T1000 (cell line): ENCODE measurements at regions not wholly inside any gene's neighbourhood (a gene's known extent, or its start where the extent isn't known, plus 50 kb on each side); places are given as distances from the start of the nearest gene placed in this dataset.
"Not testable (repeated sequence)": the region's sequence is repeated elsewhere in the genome, so short reads cannot be mapped to it uniquely, and the experiment has no call there.

Source experiments
- DNase-seq: peaks from one replicate; lab custom pipeline; 2025; ENCODE audit warnings: mixed read lengths; lab: John Stamatoyannopoulos, UW

DNA sequence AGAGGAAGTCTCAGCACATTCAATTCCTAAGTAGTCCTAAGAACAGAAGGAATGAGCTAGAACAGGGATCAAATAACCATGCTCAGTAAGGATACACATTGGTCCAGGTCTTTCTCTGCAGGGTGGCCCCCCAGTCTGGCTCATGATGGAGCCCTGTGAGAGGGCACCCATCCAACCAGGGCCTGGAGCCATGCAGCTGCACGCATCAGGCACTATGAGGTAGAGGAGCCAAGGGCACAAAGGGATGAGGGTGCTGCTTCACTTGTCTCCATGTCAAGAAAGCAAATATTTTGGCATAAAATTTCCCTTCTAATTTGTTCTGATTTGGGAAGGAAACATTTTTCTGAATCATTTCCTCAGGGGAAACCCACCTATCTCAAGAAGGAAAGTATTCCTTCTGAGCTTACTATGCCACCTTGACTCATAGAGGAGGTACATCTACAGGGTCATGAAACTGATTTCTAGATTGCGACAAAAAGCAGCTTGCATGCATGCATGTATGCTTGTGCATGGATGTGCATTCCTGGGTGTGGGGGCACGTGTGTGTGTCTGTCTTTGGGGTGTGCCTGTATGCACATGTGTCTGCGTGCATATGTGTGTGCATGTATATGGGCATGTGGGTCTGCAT lies 600.3 kb downstream of the MID1IP1 start:
- no peak for DNase-seq

DNA sequence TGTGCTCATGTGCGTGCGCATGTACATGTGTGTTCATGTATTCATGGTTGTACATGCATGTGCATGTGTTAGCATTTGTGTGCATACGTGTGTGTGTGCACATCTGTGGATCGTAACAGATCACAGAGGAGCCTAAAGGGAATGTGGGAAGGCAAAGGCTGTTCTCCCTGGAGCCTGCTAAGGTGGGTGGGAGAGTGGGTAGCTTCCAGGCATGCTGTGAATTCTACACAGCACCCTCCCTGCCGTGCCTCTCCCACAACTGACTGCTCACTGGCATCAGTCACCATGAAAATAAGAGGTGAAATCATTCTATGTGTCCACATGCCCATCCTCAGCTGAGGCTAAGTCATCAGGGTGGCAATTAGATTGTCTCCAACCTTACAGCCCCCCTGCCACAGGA lies 600.9 kb downstream of the MID1IP1 start:
- DNase-seq: no peak

DNA sequence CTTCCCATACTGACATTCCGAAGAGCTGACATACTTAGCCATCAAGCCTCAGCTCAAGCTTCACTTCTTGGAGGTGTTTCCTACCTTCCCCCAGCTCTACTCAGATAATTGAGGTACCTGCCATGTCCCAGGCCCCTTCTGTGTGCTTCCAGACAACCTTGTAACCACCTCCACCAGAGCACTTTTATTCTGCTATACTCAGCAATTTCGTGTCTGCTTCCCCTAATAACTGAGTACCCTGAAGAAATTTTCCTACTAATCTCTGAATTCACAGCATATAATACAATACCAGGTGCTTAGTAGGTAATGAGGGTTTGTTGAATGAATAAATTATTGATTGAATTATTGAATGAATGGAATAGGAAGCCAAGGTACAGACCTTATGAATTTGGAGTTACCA lies 605.5 kb downstream of the MID1IP1 start:
- DNase-seq: no peak

DNA sequence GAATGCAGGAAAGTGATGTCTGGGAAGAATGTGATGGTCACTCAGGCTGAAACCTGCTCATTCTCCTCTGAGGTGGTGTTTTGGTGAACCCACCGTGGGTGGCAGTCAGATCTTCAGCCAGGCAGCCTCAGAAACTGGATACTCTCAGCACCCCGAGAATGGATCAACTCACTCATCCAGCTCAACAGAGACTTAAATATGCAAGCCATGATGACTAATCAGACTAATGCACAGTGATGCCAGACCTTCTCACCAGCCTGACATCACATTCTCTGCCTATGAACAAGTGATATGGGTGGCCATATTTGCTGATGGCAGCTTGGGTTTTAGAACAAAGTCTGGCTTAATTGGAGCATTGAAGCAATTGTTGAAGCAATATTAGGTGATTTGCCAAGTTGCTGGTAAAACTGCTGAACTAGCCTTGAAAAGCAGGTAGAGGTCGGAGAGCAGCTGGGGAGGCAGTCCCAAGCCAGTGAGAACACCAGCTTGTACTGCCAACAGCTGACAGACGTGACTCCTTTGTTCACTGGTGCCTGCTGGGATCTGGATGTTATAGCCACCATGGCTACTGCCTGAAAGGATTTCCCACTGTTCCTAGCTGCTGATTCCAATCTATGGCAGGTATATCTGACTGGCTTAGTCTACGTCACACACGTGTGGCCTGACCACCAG lies 608.1 kb downstream of the MID1IP1 start:
- DNase-seq: no peak

DNA sequence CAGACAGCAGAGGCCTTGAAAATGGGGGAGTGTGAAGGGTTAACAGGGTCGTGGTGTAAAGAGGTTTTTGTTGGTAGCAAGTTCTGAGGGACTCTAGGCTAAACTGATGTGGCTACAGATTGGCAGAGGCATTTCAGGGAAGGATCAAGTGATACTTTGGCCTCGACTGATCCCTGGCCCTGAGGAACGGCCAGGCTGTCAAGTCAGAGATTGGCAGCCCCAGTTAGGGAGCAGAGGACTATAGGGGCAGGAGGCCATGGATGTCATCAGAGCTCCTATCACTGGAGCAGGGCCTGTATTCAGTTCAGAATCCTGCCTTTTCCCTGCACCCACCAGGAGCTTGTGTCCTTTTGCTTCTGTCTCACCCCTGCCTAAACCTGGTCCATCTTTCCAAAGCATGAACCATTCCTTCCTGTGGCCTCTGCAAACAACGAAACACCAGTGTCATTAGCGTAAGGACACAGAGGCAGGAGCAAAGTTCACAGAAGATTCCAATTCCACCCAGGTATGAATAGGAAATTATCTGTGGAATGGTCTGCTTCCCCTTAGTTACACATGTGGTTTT lies 613.1 kb downstream of the MID1IP1 start:
- DNase-seq: no peak

DNA sequence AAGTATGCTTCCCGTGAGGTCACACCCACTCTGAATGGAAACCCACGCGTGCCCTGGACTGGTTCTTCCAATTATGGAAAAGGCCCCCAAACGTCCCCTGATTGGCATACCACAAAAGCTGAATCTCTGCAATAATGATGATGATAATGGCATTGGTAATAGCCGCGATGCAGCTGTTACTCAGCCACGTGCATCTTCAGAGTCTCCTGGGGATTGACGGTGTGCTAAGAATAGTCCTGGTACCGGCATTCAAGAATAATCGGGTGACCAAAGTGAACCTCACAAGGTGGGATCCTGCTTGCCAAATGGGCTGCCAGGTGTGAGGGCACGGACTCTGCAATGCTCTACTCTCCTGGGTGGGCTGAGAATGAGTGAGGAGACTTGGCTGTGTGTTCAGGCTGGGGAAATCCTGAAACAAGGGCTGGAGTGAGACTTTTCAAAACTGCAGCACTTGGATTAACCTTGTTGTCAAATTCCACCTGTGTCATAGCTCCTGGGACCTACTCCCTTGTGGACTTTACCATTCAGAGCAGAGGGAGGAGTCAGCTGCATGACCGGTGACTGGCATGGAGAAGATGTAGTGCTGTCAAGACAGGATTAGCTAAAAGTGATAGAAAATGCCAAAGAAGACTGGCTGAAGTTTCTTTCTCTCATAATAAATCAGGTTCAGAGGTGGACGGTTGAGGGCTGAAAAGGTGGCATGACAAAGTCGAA lies 615.4 kb downstream of the MID1IP1 start:
- DNase-seq: no peak

DNA sequence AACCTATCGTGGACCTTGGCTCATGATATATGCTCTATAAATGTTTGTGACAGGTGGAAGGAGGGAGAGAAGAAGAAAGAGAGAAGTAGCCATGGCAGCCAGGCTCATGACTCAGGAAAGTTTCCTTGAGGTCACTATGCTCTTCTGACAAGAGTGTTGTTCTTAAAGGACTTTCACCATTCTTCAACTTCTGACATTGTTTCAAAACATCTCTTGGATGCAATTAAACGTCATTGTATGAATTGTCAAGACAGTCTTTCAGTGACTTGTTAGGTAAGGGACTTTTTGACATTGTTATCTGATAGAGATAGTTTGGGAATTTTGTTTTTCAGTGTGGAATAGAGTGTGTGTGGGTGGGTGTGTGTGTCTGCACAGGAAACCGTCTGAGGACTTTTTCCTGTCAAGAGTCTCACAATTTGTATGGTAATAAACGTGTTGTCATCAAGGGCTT lies 617.0 kb downstream of the MID1IP1 start:
- no peak for DNase-seq

DNA sequence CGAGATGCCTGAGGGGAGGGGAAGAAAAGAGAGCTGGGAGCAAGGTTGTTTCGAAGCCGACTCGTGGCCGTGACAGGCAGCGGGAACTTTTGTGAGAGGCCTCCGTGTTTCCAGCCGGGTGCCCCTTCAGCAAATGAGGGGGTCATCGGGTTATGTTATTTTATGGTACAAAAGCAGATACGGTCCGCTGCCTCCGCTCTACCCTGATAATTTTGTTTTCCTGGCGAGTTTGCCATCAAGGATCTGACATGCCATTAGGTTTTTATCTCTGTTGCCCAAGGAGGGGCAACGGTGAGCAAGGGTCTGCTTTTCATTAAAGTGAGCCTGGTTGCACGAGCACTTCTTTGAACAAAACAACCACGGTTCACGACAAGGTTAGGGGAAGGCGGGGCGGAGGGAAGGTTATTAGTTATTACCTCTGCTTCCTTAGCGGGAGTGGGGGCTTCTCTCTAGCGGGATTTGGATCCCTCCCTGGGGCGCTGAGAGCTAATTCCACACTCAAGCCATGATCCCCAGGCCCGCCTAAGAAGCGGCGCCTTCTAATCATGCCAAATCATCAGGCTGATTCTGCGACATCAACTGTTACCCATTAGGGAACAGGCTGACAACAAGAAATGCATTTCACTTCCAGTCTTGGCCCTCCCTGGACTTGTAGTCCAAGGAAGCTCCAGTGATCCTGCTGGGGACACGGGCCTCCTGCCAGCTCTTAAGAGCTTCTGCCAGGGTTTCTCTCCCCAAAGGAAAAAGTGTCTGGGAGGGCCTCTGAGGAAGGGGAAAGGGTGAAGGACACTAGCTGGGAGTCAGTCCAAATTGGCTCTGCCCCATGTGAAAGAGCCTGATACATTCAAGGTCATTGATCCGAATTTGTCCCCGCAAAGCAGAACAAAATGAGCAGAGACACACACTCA lies 617.7 kb downstream of the MID1IP1 start:
- no peak for DNase-seq

DNA sequence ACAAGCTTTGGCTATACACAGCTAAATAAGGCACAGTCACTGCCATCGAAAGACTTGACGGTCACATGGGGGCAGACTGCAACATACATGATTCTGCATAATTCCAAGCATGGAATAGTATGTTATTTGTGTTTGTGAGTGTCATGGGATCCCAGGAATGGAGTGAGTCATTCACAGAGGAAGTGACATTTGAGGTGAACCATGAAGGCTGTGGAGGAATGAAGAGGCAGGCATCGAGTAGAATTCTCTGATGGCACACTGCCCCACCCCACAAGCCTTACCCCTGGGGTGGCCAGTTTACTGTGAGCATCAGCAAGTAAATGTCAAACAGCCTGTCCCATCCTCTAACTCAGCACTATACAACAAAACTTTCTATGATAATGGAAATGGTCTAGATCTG lies 619.7 kb downstream of the MID1IP1 start:
- DNase-seq: no peak

DNA sequence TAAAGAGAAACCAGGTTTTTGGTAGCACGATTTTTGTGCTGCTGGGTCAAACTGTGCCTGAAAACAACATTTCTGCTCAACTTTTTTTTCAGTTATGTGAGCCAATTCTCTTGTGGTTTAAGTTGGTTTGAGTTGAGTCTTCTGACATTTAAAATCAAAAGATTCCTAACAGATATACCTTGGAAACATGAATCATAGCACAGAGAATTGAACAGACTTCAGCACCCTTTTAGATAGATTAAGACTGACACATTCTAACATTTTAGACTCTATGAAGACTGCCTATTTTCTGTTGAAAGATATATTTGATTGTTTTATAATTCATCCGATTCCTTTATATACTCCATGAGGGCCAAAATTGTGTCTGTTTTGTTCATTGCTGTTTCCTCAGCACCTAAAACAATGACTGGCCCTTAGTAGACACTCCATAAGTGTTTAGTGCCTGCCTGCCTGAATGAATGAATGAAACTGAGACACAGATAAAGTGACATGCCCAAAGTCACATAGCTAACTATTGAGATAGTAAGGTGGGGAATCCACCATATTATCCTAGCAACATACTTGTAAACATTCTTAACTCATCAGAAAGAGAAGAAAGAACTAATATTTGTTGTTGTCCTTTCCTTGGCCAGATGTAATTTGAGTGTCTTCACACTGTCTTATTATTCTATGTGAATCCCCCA lies 624.0 kb downstream of the MID1IP1 start:
- no peak for DNase-seq

DNA sequence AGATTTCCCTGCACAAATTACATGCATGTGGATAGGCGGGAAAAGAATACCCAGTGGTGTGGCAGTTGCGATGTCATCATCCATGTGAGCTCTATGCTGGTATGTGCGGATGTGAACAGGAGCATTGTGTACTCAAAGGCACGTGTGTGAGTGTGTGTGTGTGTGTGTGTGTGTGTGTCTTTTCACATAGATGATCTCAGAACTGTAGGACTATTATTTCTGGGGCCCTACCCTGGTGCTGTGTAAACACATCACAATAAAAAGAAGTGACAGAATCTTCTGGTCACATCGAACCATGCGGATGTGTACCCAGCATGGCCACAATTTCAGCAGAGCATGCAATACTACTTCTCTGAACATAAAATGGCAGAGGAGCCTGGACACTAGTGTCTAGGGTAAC lies 624.8 kb downstream of the MID1IP1 start:
- no peak for DNase-seq

DNA sequence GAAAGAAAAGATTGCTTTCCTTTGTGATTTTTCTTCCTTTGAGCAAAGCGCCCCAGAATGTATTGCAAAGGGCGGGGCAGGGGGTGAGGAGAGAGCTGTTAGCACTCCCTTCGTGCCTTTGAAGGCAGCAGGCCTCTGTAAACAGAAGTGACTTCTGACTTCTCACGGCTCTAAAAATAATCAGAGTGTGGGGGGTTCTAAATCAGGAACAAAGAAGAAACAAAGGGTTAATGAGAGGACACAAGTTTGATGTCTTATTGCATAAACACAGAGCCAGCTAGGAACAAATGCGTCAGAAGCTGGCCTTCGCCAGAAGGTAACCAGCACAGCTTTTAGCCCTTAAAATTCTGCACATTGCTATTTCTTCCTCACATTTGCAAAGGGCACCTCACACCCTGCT lies 626.2 kb downstream of the MID1IP1 start:
- no peak for DNase-seq

DNA sequence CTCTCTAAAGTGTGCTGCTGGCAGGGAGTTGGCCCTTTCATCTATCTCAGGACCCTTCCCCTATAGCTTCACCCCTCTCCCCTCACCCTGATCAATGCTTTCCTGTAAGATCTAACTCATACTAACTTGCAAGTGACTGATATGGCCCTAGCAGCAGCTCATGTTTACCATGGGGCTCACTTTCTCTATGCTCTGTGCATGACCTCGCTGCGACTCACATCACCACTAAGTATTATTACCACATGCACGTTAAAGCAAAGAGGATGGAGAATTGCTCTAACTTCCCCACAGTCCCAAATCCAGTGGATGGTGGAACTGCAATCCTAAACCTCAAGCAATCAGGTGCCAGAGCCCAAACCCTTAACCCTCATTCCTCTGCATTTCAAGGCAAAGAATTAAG lies 626.6 kb downstream of the MID1IP1 start:
- peak; percentile 1 for DNase-seq

DNA sequence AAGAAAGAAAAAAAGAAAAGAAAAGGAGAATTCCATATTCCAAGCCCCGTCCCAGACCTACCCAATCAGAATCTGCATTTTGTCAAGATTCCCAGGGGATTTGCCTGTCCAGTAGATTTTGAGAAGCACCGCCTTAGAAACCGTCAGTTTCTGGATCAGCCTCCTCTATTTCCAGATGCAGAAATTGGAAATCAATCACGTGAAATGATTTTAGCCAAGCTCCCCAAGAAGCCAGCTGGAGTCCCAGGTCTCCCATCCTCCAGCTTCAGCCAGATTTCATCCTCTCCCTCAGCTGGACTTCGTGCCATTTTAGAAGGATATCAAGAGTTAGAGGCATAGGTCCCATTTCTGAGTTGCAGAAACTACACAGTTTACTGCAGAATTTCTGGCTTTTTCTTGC lies 629.3 kb downstream of the MID1IP1 start:
- DNase-seq: no peak

DNA sequence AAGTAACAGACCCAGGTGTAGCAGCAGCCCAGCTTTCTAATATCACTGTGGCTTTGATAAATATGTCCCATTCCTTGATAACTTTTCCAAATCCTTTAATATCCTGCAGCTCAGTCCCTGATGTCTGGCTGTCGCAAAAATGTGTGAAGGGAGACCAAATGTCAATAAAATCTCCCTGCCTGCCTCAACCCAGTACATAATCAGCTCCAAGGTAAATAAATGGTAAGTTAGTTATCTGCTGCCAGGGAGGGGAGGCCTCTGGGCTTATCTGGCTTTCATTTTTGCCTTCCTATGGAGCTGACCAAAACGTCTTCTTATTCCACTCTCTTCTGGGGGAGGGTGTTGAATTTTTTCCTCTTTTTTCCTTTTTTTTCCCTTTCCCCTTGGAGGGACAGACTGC lies 630.6 kb downstream of the MID1IP1 start:
- DNase-seq: no peak

DNA sequence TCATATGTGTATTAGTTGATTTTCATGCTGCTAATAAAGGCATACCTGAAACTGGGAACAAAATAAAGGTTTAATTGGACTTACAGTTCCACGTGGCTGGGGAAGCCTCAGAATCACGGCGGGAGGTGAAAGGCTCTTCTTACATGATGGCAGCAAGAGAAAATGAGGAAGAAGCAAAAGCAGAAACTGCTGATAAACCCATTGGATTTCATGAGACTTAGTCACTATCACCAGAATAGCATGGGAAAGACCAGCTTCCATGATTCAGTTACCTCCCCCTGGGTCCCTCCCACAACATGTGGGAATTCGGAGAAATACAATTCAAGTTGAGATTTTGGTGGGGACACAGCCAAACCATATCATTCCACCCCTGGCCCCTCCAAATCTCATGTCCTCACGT lies 633.4 kb downstream of the MID1IP1 start:
- DNase-seq: not testable (repeated sequence)

DNA sequence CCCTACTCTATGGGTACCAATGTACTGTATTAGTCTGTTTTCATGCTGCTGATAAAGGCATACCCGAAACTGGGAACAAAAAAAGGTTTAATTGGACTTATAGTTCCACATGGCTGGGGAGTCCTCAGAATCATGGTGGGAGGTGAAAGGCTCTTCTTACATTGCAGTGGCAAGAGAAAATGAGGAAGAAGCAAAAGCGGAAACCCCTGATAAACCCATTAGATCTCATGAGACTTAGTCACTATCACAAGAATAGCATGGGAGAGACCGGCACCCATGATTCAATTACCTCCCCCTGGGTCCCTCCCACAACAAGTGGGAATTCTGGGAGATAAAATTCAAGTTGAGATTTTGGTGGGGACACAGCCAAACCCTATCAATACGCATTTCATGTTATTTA lies 635.3 kb downstream of the MID1IP1 start:
- DNase-seq: not testable (repeated sequence)

DNA sequence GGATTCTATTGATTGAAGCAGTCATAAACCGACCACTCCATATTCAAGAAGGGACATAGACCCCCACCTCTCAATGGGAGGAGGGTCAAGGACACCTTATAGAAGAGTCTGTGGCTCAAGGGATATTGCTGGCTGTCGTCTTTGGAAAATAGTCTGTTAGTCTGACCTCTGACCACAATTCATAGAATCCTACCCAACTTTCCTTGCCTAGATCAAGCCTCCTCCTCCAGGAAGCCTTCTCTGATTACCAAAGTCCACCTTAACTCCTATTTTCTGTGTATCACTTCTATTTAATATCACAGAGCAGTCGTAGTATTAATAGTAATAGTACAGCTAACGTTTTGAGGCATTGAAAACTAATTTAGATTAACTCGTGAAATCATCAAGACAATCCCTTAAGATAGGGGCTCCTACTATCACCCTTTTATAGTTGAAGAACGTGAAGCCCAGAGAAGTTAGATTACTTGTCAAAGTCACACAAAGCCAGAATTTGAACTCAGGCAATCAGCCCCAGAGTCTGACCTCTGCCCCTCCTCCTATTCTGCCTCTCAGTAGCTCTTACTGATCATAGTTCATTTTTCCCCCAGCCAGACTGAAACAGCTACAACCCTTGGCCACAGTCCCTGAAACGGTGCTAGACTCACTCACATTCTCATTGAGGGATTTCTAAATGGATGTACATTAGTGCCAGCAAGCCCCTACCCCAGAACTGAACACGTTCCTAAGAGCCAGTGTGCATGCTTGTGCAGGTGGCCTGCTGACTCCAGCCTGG lies 636.6 kb downstream of the MID1IP1 start:
- no peak for DNase-seq

DNA sequence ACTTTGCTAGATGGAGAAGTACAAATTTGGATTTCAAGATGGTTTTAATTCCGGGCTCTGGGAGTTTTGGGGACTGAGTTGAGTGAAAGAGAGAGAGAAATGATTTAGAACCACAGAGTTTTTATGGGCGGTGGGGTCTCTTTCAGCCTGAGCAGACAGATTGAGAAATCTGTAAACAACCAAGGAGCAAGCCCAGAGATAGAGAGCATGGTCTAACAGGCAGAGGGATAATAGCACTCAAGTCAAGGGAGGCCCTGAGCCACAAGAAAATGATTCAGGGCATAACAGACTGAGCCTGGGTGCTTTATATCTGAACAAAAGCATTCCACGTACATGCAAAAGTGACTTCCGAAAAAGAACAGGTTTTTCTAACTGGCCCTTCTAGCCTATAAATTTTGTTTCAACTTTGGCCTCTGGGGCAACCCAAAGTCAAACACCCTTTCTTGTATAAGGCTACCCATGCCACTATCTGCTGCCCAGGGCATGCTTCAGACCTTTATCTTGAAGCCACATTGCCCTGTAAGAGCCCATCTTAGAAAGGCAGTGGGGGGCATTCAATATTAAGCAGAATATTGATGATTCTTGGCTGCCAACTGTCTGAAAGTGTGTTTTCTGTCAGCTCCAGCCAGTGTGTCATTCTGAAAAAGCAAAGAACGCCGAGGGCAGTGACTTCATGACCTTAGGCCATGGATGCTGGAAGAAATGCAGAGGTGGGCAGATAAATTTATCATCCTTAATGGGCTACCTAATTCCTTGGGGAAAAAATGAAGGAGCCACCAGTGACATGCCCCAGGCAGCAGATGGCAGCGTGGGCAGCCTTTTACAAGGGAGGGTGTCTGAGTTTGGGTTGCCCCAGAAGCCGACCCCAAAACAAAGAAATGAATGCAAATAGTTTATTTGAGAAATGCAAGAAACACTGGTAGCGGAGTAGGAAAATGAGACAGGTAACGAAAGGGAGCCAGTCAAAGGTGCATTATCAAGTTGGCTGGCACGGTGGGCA lies 637.6 kb downstream of the MID1IP1 start:
- DNase-seq: no peak
